ENCODE measurements at regions not wholly inside any gene's neighbourhood (a gene's known extent, or its start where the extent isn't known, plus 50 kb on each side); places are given as distances from the start of the nearest gene placed in this dataset.

DNA sequence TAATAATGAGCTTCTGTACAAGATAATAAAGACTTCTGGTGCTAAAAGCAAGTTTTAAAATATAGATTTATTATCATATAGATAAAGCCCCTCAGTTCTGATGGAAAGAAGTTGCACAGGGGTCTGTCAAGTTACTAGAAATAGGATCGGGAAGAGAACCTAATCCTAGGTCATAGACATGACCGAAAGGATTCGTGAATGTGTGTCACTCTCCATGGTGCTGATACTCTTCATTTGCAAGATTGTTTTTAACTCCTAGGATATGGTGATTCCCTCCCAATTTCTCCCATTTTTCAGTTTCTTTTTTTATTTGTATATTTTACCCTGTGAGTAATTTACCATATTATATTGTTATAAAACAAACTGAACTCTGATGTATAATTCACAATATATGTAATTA, 58.9 kb upstream of the CTNNA2 start:
- no peak for DNase-seq

DNA sequence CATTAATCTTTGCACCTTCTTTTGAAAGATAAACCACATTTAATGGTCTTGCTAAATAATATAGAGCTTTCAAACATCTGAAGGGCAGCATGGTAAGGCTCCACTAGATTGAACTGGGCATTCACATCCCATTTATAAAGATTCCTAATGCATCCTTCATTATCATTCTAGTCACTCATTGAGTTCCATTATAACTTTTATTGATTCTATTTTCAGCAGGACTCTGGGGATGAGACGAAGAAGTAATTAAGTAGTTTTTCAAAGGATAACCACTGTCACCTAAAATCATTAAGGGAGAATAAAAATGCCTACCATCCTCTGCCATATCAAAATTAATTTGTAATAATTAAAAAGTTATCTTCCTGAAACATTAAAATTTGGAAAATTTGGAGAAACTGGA, 60.2 kb upstream of the CTNNA2 start:
- no peak for DNase-seq

DNA sequence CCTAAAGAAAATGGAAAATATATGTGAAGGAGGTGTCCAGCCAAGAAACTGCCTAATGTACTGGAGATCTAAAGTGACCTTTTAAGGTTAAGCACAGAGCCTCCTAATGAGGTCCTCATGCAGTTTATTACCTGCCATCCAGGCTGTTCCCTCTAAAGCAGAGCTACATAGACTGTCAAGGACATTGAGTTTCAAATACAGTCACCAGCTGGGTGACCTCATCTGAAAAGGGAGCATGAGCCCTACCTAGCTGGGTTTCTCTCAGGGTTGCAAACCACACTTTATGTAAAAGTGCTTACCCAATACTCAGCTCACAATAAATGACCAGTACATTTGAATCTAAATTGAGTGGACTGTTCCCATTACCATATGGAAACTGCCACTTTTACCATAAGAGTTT, 65.4 kb upstream of the CTNNA2 start:
- no peak for DNase-seq

DNA sequence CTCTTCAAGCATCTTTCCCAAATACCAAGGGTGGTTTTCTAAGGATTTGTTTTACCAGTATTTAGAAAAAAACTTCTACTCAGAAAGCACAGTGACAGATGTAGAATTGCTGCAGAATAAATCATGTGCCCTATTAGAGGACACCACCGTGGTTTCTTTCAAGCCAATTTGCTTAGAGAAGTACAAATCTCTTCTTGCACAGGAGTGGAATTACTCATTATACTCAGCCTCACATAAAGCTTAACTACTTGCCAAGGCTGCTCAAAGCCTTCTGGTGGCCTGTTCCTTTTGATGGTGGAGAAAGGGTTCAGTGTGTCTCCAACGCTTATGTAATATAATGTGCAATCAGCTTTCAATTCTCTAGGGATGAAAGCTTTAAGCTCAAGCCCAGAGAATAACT, 66.5 kb upstream of the CTNNA2 start:
- DNase-seq: no peak

DNA sequence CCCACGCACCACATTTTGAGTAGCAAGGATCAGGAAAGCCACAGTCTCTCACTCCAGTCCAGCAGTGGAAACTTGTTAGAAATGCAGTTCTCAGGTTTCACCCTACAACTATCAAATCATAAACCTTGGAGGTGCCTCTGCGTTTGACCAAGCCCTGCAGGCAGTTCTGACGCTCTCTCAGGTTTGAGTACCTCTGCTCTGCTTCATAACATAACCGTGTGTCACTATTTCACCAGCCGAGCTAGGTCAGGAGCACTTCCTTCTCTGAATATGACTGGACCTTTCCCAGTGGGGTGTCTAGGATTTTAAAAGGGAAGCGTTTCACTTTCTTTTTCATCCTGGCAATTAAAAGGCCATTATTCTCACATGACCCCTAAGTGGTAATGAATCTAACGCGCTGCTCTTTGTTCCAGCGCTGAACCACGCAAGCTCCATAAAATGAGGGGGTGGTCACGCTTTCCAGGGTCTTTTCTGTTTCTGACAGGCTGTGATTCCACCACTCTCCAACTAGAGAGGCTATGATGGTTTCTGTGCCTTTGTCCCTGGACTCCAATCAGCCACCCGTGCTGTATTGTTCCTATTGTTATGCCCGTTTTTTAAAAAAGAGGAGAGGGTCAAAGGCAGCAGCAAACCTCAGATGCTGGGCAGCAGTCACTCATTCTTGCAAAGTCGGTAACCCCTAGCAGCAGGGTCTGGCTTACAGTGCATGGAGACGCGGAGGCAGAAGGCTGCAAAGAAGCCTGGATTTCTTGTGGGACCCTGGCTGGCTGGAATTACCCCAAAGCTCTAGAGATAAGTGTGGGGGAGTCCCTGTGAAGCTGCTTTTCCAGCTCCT, 75.2 kb upstream of the CTNNA2 start:
- no peak for DNase-seq

DNA sequence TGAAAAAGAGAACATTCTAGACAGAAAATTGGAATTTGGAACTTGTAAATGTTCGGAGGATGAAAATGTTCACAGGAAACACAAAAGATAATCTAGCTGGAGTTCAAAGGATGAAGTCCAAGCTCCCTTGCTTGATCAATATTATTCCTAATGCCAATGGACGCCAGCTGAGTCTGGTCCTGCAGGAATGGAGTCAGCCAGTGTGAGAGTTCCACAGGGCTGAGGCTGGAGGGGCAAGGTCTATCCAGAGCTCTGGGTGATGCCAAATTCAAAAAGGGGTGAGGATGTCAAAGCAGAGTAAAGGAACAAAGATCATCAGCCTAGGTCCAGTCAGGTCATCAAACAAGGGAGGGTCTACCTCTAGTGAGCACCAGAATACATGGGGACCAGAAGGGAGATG, 78.5 kb upstream of the CTNNA2 start:
- DNase-seq: no peak

DNA sequence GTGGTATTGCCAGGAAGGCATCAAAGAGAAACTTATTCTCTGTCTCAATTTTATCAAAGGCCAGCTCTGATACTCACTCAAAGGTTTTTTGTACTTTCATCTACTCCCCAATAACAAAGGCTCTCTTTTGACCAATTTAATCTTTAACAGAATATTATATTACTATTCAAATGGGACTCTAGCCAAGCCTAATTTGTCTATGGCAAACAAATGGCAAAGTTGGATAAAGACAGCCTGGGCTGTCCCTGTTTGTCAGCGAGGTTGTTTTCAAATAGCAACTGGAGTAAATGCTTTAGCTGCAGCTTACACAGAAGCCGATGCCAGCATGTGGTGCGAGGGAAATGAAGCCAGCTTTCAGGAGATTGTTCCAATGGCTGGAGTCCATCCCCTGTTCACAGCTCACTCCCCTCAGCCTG, 80.1 kb upstream of the CTNNA2 start:
- no peak for DNase-seq

DNA sequence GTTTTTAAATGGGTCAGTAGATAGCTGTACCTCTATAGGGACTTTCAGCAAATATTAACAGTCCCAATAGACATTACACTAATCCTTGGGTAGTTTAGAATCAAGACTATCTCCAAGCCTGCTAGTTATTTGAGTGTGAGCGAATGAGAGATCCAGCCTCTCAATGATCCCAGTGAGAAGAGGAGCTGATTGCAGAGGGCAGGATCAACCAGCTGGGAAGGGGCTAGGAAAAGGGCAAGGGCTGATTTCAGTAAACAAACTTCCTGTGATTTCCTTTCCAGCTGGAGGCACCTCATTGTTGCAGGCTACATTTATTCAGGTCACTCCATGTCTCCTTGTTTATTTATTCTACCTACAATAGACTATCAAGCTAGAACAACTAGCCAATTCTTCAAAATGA, 84.1 kb upstream of the CTNNA2 start:
- DNase-seq: no peak

DNA sequence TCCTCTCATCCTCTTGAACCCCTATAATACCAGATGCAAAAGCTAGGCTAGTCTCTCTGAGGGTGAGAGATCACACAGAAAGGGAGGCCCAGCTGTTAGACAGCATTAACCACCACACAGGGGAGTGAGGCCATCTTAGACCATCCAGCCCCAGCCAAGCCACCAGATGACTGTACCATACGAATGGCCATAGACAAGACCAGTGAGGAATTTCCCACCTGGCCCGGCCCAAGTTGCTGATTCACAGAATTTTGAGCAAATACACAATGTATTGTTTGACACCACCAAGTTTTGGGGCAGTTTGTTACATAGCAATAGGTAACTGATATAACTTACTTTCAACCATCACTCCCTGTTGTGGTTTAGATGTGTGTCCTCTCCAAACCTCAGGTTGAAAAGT, 98.2 kb upstream of the CTNNA2 start:
- no peak for DNase-seq

DNA sequence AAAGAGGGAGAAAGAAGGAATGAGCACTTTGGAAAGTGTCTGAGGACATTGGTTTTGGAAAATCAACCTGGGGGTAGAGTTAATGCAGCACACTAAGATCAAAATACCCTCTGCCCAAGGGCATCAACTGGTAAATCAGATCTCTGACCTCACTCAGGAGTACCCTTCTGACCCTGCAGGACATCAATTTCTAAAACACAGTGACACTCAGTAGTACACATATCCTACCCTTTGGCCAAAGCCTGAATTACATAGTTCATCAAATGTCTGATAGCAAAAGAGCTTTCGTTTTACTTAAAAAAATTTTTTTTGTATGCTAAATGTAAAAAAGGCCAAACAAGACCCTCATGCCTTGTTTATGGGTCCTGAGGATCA, 118.4 kb upstream of the CTNNA2 start:
- no peak for DNase-seq

DNA sequence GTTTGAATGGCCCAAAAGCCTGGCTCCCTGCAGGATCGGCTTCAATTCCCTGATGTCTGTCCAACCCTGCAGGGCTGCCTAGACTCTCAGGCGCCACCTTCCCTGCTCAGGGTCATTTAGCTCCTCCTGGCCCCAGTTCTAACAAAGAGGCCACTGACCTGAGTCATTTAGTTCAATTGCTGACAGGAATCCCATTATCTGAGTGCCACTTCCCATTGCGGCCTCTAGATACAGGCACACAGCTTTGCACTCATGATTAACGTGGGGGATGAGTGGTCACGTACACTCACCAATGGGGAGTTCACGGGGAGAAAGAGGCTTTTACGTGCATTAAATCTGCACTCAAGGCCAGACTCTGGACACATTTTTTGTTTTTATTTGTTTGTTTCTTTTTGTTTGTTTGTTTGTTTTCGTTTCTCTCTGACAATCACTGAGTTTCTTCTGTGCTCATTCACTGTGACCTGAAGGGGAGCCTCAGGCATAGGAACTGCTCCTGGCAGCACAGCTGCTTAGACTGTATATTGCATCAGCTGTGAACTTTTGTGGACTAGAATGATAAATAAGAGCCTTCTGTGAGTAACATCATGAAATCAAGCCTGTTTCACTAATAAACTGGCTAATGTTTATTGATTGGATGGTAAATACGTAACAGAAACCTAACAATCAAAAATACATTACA, 118.9 kb upstream of the CTNNA2 start:
- no peak for DNase-seq

DNA sequence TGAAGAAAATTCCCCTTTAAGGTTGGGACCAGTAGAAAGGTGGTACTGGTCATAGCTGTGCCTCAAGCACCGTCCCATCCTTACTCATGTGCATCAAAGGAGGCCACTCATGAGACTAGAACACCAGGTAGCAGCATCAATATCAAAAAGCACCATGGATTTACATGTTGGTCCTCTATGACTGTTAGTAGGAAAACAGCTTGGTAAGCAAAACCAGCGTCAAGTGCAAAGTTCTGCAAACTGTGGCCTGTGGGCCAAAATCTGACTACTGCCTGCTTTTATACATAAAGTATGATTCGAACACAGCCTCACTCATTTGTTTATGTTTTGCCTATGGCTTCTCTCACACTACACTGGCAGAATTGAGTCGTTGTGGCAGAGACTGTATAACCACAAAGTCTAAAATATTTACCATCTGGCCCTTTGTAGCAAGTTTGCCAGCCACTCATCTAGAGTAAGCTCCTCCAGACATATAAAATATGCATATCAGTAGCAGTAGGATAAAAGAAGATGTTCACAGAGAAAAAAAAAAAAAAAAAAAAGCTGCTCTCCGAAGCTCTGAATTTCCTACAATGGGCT, 119.7 kb upstream of the CTNNA2 start:
- no peak for DNase-seq

DNA sequence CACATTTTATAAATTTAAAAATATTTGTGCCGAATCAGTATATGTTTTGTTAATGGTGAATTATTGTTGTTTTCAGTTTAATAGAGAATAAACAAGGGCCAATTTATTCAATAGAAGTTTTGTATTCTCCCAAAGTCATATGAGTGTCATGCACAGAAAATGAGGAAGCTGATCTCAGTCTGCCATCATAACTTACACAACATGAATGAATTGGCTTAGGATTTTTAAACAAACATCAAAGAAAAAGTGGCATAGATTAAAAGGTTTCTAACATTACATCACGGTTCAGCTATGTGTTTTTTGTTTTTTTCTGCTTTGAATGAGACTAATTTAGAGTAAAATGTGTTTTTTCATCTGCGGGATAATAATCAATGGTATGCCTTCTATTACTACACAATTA, 123.4 kb upstream of the CTNNA2 start:
- no peak for DNase-seq

DNA sequence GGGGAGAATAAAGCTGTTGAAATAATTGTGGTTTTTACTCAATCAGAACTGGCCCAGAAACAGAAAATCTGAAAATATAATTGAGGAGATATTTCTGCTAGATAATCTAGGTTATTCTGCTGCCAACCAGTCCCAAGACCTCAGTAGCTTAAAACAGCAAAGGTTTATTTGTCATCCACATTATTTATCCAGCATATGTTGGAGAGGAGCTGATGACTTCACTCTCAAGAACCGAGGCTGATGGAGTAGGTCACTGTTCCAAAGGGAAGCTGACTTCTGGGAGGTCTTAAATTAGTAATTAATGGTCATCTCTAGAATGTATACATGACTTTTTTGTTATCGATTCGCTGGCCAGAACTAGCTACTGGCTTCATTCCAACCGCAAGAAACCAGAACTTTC, 124.8 kb upstream of the CTNNA2 start:
- no peak for DNase-seq

DNA sequence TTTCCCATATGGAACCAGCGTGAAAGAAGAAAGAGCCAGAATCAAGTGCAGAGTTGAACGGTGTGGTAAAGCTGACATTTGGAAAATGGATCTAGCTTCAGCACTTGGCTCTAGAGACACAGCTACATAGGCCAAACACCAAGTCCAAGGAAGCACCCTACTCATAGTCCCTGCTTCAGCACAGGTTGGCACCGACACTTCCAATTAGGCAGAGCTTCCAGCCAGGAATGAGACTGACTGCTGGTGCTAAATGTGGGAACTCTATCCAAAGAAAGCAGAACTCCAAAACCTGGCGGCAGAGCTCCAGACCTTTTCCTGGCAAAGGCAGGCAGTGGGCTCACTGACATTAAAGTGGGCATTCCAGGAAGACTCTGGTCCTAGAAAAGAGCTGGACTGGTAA, 125.4 kb upstream of the CTNNA2 start:
- no peak for DNase-seq

DNA sequence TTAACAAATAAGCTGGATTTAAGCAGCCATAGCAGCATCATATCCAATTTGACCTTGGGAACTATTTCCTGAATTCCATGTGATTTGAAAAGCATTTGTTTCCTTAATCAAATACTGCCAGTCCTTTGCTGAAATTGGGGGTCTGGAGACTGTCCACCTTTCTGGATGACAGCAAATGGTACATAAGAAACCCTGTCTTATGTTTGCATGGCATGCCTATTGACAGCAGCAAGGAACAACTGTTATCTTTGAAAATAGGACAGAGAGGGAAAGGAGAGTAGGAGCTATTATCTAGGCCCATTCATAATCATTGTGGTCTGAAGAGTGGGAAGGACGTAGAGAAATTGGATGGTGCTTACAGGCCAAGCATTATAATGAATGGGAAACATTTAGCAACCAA, 129.2 kb upstream of the CTNNA2 start:
- DNase-seq: no peak

DNA sequence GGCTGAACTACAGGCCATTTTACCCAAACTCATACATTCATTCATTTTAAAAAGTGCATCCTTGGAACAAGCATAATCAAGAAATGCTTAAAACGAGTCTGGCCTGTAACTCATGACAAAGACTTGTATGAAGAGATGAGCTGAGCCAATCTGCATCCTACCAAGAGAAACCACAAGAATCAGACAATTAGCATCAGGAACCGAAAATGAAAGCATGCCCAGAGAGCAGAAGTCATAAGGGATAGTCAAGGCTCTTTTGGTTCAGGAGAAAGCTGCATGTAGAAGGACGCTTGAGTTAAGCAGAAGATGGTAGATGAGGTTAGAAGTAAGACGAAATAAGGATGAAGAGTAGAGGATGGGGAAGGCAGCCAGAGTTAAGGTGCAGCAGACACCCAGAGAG, 137.0 kb upstream of the CTNNA2 start:
- no peak for DNase-seq

DNA sequence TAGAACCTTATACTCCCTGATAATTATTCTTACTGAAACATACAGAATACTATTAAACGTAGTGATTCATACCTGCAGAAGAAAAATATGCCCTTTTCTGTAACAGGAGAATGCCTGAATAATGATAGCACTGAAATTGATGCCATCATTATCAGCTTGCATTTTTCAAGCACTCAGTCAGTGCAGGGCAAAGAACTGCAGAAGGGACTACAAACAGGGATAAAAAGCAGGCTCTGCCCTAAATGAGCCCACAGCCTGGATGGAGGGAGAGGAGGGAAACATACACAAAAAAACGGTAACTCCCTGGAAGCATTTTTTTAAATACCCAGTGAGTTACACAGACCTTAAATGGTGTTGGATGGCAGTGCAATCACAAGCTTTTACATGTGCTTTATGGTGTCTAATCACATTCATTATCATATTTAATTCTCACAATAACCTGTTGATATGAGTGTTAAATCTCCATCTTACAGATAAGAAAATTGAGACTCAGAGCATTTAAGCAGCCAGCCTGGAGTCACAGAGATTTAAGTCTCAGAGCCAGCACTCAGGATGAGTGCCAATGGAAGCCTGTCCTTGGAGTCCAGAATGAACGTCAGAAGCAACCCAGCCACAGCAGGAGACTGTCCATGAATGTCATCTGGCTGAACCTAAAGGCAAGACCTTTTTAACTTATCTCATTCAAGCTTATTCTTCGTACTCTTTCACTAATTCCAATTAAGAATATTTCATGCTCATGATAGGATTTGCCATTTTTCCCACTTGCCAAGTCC, 139.3 kb upstream of the CTNNA2 start:
- no peak for DNase-seq

DNA sequence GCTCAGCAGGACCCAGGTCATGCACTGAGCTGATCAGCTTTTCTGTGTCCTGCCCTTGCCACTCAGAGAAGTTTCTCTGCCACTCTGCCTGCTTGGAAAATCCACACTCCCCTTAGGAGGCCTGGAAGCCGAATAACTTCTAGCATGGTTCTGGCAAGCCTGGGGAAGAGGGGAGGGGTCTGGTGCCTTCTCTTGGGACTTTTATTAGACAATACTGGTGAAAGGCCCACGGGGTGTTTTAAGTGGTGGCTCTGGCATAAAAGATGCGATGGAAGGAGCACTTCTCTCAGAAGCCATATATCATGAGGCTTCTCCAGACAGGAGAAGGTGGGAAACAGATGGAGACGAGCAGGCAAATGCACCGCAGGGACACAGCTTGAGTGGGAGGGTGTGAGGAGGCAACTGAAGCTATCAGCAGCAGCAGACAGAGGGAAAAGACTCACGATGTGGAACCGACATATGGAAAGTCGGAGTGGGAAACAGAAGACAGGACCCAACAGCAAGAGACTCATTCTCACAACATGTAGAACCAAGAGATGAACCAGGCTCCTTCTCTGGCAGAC, 141.8 kb upstream of the CTNNA2 start:
- no peak for DNase-seq

DNA sequence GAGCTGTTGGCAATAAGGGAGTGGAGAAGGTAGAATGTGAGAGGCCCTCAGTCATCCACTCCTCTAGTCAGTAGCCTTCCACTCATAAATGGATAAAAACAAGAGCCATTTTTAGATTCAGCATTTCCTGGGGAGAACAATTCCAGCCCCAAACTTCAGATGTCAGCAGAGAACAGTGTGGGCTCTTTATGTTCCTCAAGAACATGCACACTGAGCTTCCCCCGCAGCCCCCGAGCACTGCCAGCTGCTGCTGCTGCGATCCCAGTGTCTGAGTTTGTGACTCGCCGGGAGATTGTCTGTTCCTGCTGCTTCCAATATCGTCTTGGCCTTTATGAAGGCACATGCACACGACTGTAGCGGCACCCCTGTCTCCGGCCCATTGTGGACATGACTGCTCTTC, 143.7 kb upstream of the CTNNA2 start:
- no peak for DNase-seq

DNA sequence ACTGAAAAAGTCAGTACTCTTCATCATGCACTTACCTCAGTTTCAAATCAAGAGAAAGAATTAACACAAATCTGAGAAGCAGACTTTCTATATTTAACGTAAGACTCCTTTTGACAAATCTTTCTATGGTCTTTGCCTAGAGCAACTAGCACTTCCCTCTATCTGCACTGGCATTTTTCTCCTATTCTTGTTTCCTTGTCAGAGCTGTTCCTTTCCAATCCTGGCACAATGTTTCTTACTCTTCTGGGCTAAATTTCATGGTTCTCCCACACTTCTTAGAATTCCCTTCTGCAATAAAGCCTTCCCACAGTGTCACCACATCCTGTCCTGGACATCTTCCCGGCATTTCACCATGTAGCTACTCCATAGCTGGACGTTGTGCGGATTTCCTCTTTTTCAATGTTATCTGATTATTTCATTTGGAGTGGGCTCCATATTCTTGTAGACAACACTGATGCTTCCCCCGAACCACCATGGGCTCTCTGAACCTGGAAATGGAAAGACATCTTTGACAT, 144.7 kb upstream of the CTNNA2 start:
- DNase-seq: no peak

DNA sequence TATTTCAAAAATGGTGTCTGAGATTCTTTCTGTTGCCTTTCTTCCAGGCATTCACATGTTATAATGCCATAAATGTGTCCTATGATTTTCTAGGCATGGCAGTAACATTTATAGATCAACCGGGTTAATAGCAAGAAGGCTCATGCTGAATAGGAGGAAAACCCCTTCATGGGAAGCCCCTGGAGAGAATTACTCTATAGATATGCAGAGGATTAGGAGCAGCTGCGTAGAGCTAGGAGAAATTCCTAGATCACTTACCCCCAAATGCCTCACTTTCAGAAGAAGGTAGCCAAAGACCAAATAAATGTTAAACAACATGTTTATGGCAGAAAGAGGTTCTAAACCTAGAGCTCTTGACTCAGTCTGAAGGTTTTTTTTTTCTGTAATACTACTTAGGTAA, 153.4 kb upstream of the CTNNA2 start:
- no peak for DNase-seq

DNA sequence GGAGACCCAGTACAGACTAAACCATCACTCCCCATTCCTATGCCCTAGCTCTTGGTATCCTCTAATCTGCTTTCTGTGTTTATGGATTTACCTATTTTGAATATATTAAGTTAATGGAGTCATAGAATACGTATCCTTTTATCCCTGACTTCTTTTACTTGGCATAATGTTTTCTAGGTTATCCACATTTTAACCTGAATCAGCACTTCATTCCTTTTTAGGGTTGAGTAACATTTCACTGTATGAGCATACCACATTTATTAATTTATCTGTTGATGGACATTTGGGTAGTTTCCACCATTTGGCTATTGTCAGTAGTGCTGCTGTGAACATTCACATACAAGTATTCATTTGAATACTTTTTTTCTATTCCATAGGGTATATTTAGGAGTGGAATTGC, 157.3 kb upstream of the CTNNA2 start:
- no peak for DNase-seq

Data from skin of body (tissue), 1 donor.